Astrocyte (in vitro differentiated cells and primary cell): ENCODE measurements at regions not wholly inside any gene's neighbourhood (a gene's known extent, or its start where the extent isn't known, plus 50 kb on each side); places are given as distances from the start of the nearest gene placed in this dataset.

Experiments used
- DNase-seq: peaks from one replicate; pipeline ENCODE4 v3.0.0-alpha.2; 2010; ENCODE audit warnings: low read depth
- FAIRE-seq: peaks from 2 replicates; lab custom pipeline; 2011; peaks lifted over from hg19 to GRCh38; lab: Jason Lieb, UNC
- H2AFZ ChIP-seq: 2 replicates; pipeline ENCODE4 v1.6.0; 2012; ENCODE audit warnings: low read depth, low read length, inconsistent platforms
- H3K27ac ChIP-seq: 2 replicates; pipeline ENCODE4 v1.5.1; 2011; ENCODE audit warnings: low read depth, low read length, inconsistent platforms
- H3K27me3 ChIP-seq: 2 replicates; pipeline ENCODE4 v1.6.0; 2011; ENCODE audit warnings: low read length, inconsistent platforms; ENCODE audit not compliant: insufficient read depth
- H3K36me3 ChIP-seq: 2 replicates; pipeline ENCODE4 v1.5.1; 2011; ENCODE audit warnings: low read length, inconsistent platforms; ENCODE audit not compliant: insufficient read depth
- H3K4me1 ChIP-seq: 2 replicates; pipeline ENCODE4 v1.5.1; 2011; ENCODE audit warnings: low read length, inconsistent platforms; ENCODE audit not compliant: insufficient read depth
- H3K4me2 ChIP-seq: 2 replicates; pipeline ENCODE4 v1.6.0; 2012; ENCODE audit warnings: low read length, inconsistent platforms
- H3K4me3 ChIP-seq: 2 replicates; pipeline ENCODE4 v1.5.1; 2011; ENCODE audit warnings: low read depth, mild to moderate bottlenecking, low read length, inconsistent platforms; ENCODE audit not compliant: insufficient read depth
- H3K79me2 ChIP-seq: 2 replicates; pipeline ENCODE4 v1.6.0; 2012; ENCODE audit warnings: mild to moderate bottlenecking, low read length, inconsistent platforms; ENCODE audit not compliant: insufficient read depth
- H3K9ac ChIP-seq: 2 replicates; pipeline ENCODE4 v1.6.0; 2012; ENCODE audit warnings: mild to moderate bottlenecking, low read length, inconsistent platforms
- H3K9me3 ChIP-seq: 2 replicates; pipeline ENCODE4 v1.5.1; 2012; ENCODE audit warnings: low read depth, mild to moderate bottlenecking, low read length, inconsistent platforms; ENCODE audit not compliant: insufficient read depth
- H4K20me1 ChIP-seq: 2 replicates; pipeline ENCODE4 v1.6.0; 2012; ENCODE audit warnings: low read length, inconsistent platforms; ENCODE audit not compliant: insufficient read depth
- H3K27ac Mint-ChIP-seq: one replicate; pipeline ENCODE4 v1.8.0; 2021; ENCODE audit warnings: mild to moderate bottlenecking, mixed read lengths; ENCODE audit not compliant: unreplicated experiment
- H3K27me3 Mint-ChIP-seq: one replicate; pipeline ENCODE4 v1.8.0; 2021; ENCODE audit warnings: low read depth, mixed read lengths; ENCODE audit not compliant: unreplicated experiment
- H3K36me3 Mint-ChIP-seq: one replicate; pipeline ENCODE4 v1.8.0; 2021; ENCODE audit warnings: low read depth, mixed read lengths; ENCODE audit not compliant: unreplicated experiment
- H3K4me1 Mint-ChIP-seq: one replicate; pipeline ENCODE4 v1.8.0; 2021; ENCODE audit warnings: low read depth, mixed read lengths; ENCODE audit not compliant: unreplicated experiment
- H3K4me3 Mint-ChIP-seq: one replicate; pipeline ENCODE4 v1.8.0; 2021; ENCODE audit warnings: mild to moderate bottlenecking, moderate library complexity, mixed read lengths; ENCODE audit not compliant: unreplicated experiment
- H3K9me3 Mint-ChIP-seq: one replicate; pipeline ENCODE4 v1.8.0; 2021; ENCODE audit warnings: mild to moderate bottlenecking, mixed read lengths; ENCODE audit not compliant: unreplicated experiment
- EZH2 ChIP-seq: IDR thresholded peaks from 2 replicates; pipeline ENCODE4 v1.6.1; 2012; ENCODE audit warnings: mild to moderate bottlenecking, low read length, inconsistent platforms; ENCODE audit not compliant: insufficient read depth
- TF ChIP-seq, protein P1 (sequence below): IDR thresholded peaks from 2 replicates; pipeline ENCODE4 v1.5.1; 2011; ENCODE audit warnings: low read depth, mild to moderate bottlenecking, inconsistent platforms, low read length, moderate library complexity; ENCODE audit not compliant: insufficient read depth

DNA sequence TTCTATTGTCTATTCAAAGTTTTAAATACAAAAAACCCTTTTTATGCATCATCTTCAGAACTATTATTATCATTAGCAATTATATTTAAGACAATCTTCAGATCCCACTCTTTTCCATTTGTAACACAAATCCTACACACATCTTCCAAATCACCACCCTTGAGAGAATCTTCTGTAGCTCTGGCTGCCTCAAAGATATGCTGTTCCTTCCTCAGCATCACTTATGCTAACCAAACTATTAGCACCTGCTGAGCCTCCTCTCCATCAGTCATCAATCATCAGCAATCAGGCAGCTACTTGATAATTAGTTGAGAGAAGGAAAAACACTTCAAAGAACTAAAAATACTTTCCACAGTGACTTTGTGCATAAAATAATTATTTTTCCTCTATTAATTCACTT is 1082.2 kb downstream of the C4orf33 start:
- Mint-ChIP-seq H3K4me1 (no peaks in the 10 kb centered on the region), H3K27ac (no peak overlapping the region), H3K36me3 (no peaks in the 10 kb centered on the region), H3K9me3 (no peaks in the 10 kb centered on the region), H3K4me3 (no peak overlapping the region), H3K27me3 (no peaks in the 10 kb centered on the region)
- FAIRE-seq, result no peak
- no peak for TF ChIP-seq EZH2
- TF ChIP-seq, protein P1, sequence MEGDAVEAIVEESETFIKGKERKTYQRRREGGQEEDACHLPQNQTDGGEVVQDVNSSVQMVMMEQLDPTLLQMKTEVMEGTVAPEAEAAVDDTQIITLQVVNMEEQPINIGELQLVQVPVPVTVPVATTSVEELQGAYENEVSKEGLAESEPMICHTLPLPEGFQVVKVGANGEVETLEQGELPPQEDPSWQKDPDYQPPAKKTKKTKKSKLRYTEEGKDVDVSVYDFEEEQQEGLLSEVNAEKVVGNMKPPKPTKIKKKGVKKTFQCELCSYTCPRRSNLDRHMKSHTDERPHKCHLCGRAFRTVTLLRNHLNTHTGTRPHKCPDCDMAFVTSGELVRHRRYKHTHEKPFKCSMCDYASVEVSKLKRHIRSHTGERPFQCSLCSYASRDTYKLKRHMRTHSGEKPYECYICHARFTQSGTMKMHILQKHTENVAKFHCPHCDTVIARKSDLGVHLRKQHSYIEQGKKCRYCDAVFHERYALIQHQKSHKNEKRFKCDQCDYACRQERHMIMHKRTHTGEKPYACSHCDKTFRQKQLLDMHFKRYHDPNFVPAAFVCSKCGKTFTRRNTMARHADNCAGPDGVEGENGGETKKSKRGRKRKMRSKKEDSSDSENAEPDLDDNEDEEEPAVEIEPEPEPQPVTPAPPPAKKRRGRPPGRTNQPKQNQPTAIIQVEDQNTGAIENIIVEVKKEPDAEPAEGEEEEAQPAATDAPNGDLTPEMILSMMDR, result no peak
- Histone ChIP-seq H3K27me3 (no peaks in the 10 kb centered on the region), H3K9ac (no peak overlapping the region), H3K4me1 (no peaks in the 10 kb centered on the region), H4K20me1 (no peaks in the 10 kb centered on the region), H3K36me3 (no peaks in the 10 kb centered on the region), H3K4me3 (no peak overlapping the region), H3K4me2 (no peak overlapping the region), H3K27ac (no peak overlapping the region), H3K79me2 (no peaks in the 10 kb centered on the region), H2AFZ (no peak overlapping the region), H3K9me3 (no peaks in the 10 kb centered on the region)
- DNase-seq, result no peak

DNA sequence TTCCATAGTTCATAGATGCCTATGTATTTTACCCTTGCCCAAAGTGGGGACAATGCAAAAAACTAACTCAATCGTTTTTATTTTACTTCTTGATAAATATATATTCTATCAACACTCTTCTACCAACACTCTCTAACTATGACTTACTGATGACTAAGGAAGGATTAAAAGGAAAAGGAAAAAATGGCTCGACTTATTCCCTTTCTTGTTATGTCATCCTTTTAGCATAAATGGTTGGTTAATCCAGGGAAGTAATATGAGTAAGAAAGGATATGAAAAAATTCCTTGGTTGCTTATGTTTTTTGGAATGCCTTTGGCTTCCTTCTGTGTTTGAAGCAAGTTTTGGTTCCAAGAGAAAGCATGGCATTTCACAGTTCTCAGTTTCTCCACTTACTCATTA is 1087.1 kb downstream of the C4orf33 start:
- H3K79me2 ChIP-seq, result no peaks in the 10 kb centered on the region
- Mint-ChIP-seq H3K4me3 (no peak overlapping the region), H3K4me1 (no peaks in the 10 kb centered on the region), H3K27ac (no peak overlapping the region), H3K27me3 (no peaks in the 10 kb centered on the region), H3K9me3 (no peaks in the 10 kb centered on the region), H3K36me3 (no peaks in the 10 kb centered on the region)
- H3K27me3 ChIP-seq, result no peaks in the 10 kb centered on the region
- H3K9ac ChIP-seq, result no peak overlapping the region
- peak overlapping the region; percentile 1 for H3K27ac ChIP-seq
- no peaks in the 10 kb centered on the region for H4K20me1 ChIP-seq
- H3K4me2 ChIP-seq, result peak overlapping the region; percentile 44
- no peak for DNase-seq
- TF ChIP-seq, protein P1, result no peak
- no peak for TF ChIP-seq EZH2
- no peak for FAIRE-seq
- no peaks in the 10 kb centered on the region for H3K36me3 ChIP-seq
- H3K4me3 ChIP-seq, result no peak overlapping the region
- H3K4me1 ChIP-seq, result no peaks in the 10 kb centered on the region
- peak overlapping the region; percentile 64 for H2AFZ ChIP-seq
- no peaks in the 10 kb centered on the region for H3K9me3 ChIP-seq

DNA sequence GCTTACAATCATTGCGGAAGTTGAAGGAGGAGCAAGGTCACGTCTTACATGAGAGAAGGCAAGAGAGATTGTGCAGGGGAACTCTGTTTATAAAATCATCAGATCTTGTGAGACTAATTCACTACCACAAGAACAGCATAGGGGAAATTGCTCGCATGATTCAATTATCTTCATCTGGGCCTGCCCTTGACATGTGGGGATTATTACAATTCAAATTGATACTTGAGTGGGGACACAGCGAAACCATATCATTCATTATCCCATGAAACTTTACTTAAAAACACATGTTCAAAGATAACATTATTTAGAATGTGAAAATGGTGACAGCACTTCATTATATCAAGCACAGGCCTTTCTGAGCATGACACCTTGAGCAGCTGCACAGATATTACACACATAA is 1087.8 kb downstream of the C4orf33 start:
- H3K9me3 Mint-ChIP-seq, result no peaks in the 10 kb centered on the region
- no peak overlapping the region for H2AFZ ChIP-seq
- no peak overlapping the region for H3K27ac Mint-ChIP-seq
- H3K4me2 ChIP-seq, result no peak overlapping the region
- FAIRE-seq (no peak), DNase-seq (no peak)
- no peak overlapping the region for H3K9ac ChIP-seq
- H3K36me3 ChIP-seq, result no peaks in the 10 kb centered on the region
- peak overlapping the region; percentile 1 for H3K27ac ChIP-seq
- H3K27me3 Mint-ChIP-seq, result no peaks in the 10 kb centered on the region
- no peak overlapping the region for H3K4me3 Mint-ChIP-seq
- H3K27me3 ChIP-seq, result no peaks in the 10 kb centered on the region
- H3K9me3 ChIP-seq, result no peaks in the 10 kb centered on the region
- no peaks in the 10 kb centered on the region for H3K4me1 ChIP-seq
- TF ChIP-seq, protein P1, result no peak
- TF ChIP-seq EZH2, result no peak
- no peaks in the 10 kb centered on the region for H3K36me3 Mint-ChIP-seq
- no peak overlapping the region for H3K4me3 ChIP-seq
- H4K20me1 ChIP-seq, result no peaks in the 10 kb centered on the region
- no peaks in the 10 kb centered on the region for H3K79me2 ChIP-seq
- H3K4me1 Mint-ChIP-seq, result no peaks in the 10 kb centered on the region
